C4-2B (cell line): ENCODE measurements at regions not wholly inside any gene's neighbourhood (a gene's known extent, or its start where the extent isn't known, plus 50 kb on each side); places are given as distances from the start of the nearest gene placed in this dataset.
"Not testable (repeated sequence)": the region's sequence is repeated elsewhere in the genome, so short reads cannot be mapped to it uniquely, and the experiment has no call there.

Source experiments
- H3K27ac ChIP-seq: fragments of 450-650 bp; 2 replicates; pipeline ENCODE4 v1.5.1; 2017
- CTCF ChIP-seq: fragments of 450-650 bp; conservative IDR thresholded peaks from 2 replicates; pipeline ENCODE4 v1.5.1; 2017; ENCODE audit warnings: mild to moderate bottlenecking
- ZFX ChIP-seq: fragments of 450-650 bp; IDR thresholded peaks from 2 replicates; pipeline ENCODE4 v1.6.1; 2017

- TF ChIP-seq ZFX (no peak), CTCF (no peak)
- no peak overlapping the region for H3K27ac ChIP-seq
Observed at GRCh38 chr17:13107676-13108235, 89.9 kb upstream of the ELAC2 start.

- TF ChIP-seq ZFX (no peak), CTCF (no peak)
- no peak overlapping the region for H3K27ac ChIP-seq
Observed at GRCh38 chr17:13106171-13106570, 88.3 kb upstream of the ELAC2 start.

- H3K27ac ChIP-seq: no peak overlapping the region
- TF ChIP-seq CTCF (no peak), ZFX (no peak)
Observed at GRCh38 chr17:13104576-13104975, 86.7 kb upstream of the ELAC2 start.

GRCh38 chr17:13102477-13102876, 84.7 kb upstream of the ELAC2 start:
- no peak for TF ChIP-seq ZFX
- no peak for TF ChIP-seq CTCF
- no peak overlapping the region for H3K27ac ChIP-seq

- H3K27ac ChIP-seq: no peak overlapping the region
- TF ChIP-seq ZFX: no peak
- TF ChIP-seq CTCF: no peak
Observed at GRCh38 chr17:13099926-13100325, 82.1 kb upstream of the ELAC2 start.

GRCh38 chr17:13099089-13099735, 81.4 kb upstream of the ELAC2 start:
- H3K27ac ChIP-seq: no peak overlapping the region
- no peak for TF ChIP-seq ZFX
- TF ChIP-seq CTCF: no peak

- TF ChIP-seq CTCF (no peak), ZFX (no peak)
- H3K27ac ChIP-seq: no peak overlapping the region
Observed at GRCh38 chr17:13096291-13096690, 78.5 kb upstream of the ELAC2 start.

GRCh38 chr17:13092010-13092409, 74.2 kb upstream of the ELAC2 start:
- not testable (repeated sequence) for H3K27ac ChIP-seq
